MM.1S (cell line): ENCODE measurements at regions not wholly inside any gene's neighbourhood (a gene's known extent, or its start where the extent isn't known, plus 50 kb on each side); places are given as distances from the start of the nearest gene placed in this dataset.

Experiments
- CTCF ChIP-seq: fragments of 300-600 bp; sonication (generic); IDR thresholded peaks from 2 replicates; pipeline ENCODE4 v1.5.1; 2016; ENCODE audit warnings: antibody characterized with exemption, low read length, mixed read lengths
- EZH2 ChIP-seq: fragments of 300-600 bp; sonication (generic); optimal IDR thresholded peaks from 2 replicates; pipeline ENCODE3; 2017; ENCODE audit warnings: low read depth, mild to moderate bottlenecking, antibody characterized with exemption, low read length, mixed read lengths
- EZH2phosphoT487 ChIP-seq: fragments of 300-600 bp; sonication (generic); IDR thresholded peaks from 2 replicates; pipeline ENCODE4 v1.6.1; 2018; ENCODE audit warnings: antibody characterized with exemption, low read length

GRCh38 chr16:72468582-72468981, 296.6 kb upstream of the PMFBP1 start:
- no peak for TF ChIP-seq EZH2
- TF ChIP-seq CTCF: no peak
- TF ChIP-seq EZH2phosphoT487: no peak
